ENCODE measurements at regions not wholly inside any gene's neighbourhood (a gene's known extent, or its start where the extent isn't known, plus 50 kb on each side); places are given as distances from the start of the nearest gene placed in this dataset.
A peak's percentile ranks its signal among the peaks of the same experiment; 100 is the strongest.

DNA sequence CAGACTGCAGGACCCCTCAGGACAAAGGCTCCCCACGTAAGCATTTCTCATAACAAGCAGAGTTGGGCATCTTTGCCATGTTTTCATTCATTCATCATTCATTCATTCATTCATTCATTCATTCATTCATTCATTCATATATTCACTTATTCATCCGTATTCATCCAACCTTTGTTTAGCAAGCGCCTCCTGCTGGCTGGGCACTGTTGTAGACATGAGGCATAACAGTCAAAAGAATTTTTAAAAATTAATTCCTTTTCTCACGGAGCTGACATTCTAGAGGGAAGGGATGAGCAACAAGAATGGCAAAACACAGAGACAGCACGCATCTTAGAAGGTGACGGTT is 351.7 kb upstream of the TNRC6C start:
- no peaks in the 10 kb centered on the region for H3F3A ChIP-seq (ENCODE audit: insufficient read depth)
- H3K4me2 ChIP-seq (ENCODE audit: low read depth, low read length, poor library complexity, severe bottlenecking) = no peak overlapping the region
- H2AFZ ChIP-seq (ENCODE audit: low read depth, low read length, severe bottlenecking) = no peak overlapping the region
- no peaks in the 10 kb centered on the region for H3K79me2 ChIP-seq (ENCODE audit: insufficient read depth, low read length)
- no peaks in the 10 kb centered on the region for H3K9me2 ChIP-seq (replicated peaks; ENCODE audit: insufficient read depth, low read length)
- H3K9me3 ChIP-seq (ENCODE audit: insufficient read depth, low read length) = no peaks in the 10 kb centered on the region
- H3K27me3 ChIP-seq (ENCODE audit: low read length) = no peaks in the 10 kb centered on the region
- TF ChIP-seq CTCF (IDR thresholded peaks at IDR 0.05; ENCODE audit: insufficient read depth, low read length, poor library complexity, severe bottlenecking) (peak; percentile 53), EZH2phosphoT487 (conservative IDR thresholded peaks at IDR 0.05; ENCODE audit: low read length) (no peak)
- H4K20me1 ChIP-seq (ENCODE audit: low read depth, low read length) = no peaks in the 10 kb centered on the region
- no peak overlapping the region for H3K4me3 ChIP-seq (ENCODE audit: insufficient read depth, low read length, poor library complexity, severe bottlenecking)
- no peak overlapping the region for H3K9ac ChIP-seq (ENCODE audit: low read length)
- H3K36me3 ChIP-seq (ENCODE audit: low read length) = no peaks in the 10 kb centered on the region
- no peak overlapping the region for H3K27ac ChIP-seq (ENCODE audit: low read depth, low read length)

DNA sequence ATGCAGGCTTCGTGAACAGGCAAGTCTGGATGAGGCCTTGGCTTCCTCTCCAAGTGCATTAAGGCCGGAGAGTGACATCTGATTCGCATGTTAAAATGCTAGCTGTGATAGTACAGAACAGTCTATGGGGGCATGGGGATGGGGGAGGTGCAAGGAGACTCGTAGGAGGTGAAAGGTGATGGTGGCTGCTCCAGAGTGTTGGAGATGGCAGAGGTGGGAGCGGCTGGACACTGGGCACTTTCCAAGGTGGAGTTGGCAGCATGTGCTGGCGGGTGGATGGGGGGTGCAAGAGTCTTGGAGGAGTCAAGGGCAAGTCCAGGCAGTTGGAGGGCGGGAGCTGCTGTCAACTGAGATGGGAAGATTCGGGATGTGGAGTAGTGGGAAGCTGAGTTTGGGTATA is 350.9 kb upstream of the TNRC6C start:
- H4K20me1 ChIP-seq (ENCODE audit: low read depth, low read length) = no peaks in the 10 kb centered on the region
- H3K27ac ChIP-seq (ENCODE audit: low read depth, low read length) = no peak overlapping the region
- no peaks in the 10 kb centered on the region for H3K9me3 ChIP-seq (ENCODE audit: insufficient read depth, low read length)
- H3K36me3 ChIP-seq (ENCODE audit: low read length) = no peaks in the 10 kb centered on the region
- no peak overlapping the region for H2AFZ ChIP-seq (ENCODE audit: low read depth, low read length, severe bottlenecking)
- H3K9me2 ChIP-seq (replicated peaks; ENCODE audit: insufficient read depth, low read length) = no peaks in the 10 kb centered on the region
- H3F3A ChIP-seq (ENCODE audit: insufficient read depth) = no peaks in the 10 kb centered on the region
- H3K27me3 ChIP-seq (ENCODE audit: low read length) = no peaks in the 10 kb centered on the region
- H3K9ac ChIP-seq (ENCODE audit: low read length) = no peak overlapping the region
- no peak overlapping the region for H3K4me2 ChIP-seq (ENCODE audit: low read depth, low read length, poor library complexity, severe bottlenecking)
- H3K4me3 ChIP-seq (ENCODE audit: insufficient read depth, low read length, poor library complexity, severe bottlenecking) = no peak overlapping the region
- TF ChIP-seq EZH2phosphoT487 (conservative IDR thresholded peaks at IDR 0.05; ENCODE audit: low read length) (no peak), CTCF (IDR thresholded peaks at IDR 0.05; ENCODE audit: insufficient read depth, low read length, poor library complexity, severe bottlenecking) (no peak)
- no peaks in the 10 kb centered on the region for H3K79me2 ChIP-seq (ENCODE audit: insufficient read depth, low read length)

DNA sequence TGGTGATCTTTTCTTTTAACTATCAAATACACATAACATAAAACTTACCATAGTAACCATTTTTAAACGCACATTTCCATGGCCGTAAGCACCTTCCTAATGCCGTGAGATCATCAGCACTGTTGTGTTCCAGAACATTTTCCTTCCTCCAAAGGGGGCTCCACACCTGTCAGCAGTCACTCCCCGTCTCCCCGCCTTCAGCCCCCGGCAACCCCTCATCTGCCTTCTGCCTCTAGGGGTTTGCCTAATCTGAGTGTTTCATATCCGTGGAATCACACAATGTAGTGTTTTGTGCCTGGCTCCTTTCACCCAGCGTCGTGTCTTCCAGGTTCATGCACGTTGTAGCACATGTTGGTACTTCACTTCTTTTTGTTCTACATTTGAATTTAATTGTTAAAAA is 350.1 kb upstream of the TNRC6C start:
- H3K79me2 ChIP-seq (ENCODE audit: insufficient read depth, low read length) = no peaks in the 10 kb centered on the region
- H3K4me3 ChIP-seq (ENCODE audit: insufficient read depth, low read length, poor library complexity, severe bottlenecking) = no peak overlapping the region
- H3F3A ChIP-seq (ENCODE audit: insufficient read depth) = no peaks in the 10 kb centered on the region
- H2AFZ ChIP-seq (ENCODE audit: low read depth, low read length, severe bottlenecking) = no peak overlapping the region
- no peaks in the 10 kb centered on the region for H3K9me3 ChIP-seq (ENCODE audit: insufficient read depth, low read length)
- H3K27ac ChIP-seq (ENCODE audit: low read depth, low read length) = no peak overlapping the region
- H3K9ac ChIP-seq (ENCODE audit: low read length) = no peak overlapping the region
- no peaks in the 10 kb centered on the region for H4K20me1 ChIP-seq (ENCODE audit: low read depth, low read length)
- TF ChIP-seq EZH2phosphoT487 (conservative IDR thresholded peaks at IDR 0.05; ENCODE audit: low read length) (no peak), CTCF (IDR thresholded peaks at IDR 0.05; ENCODE audit: insufficient read depth, low read length, poor library complexity, severe bottlenecking) (no peak)
- no peaks in the 10 kb centered on the region for H3K27me3 ChIP-seq (ENCODE audit: low read length)
- no peak overlapping the region for H3K4me2 ChIP-seq (ENCODE audit: low read depth, low read length, poor library complexity, severe bottlenecking)
- H3K9me2 ChIP-seq (replicated peaks; ENCODE audit: insufficient read depth, low read length) = no peaks in the 10 kb centered on the region
- no peaks in the 10 kb centered on the region for H3K36me3 ChIP-seq (ENCODE audit: low read length)
